AG20443 (cell line): ENCODE measurements at regions not wholly inside any gene's neighbourhood (a gene's known extent, or its start where the extent isn't known, plus 50 kb on each side); places are given as distances from the start of the nearest gene placed in this dataset.
"Not testable (repeated sequence)": the region's sequence is repeated elsewhere in the genome, so short reads cannot be mapped to it uniquely, and the experiment has no call there.

ENCODE experiments used
- DNase-seq: peaks from one replicate; pipeline ENCODE4 v3.0.0; 2012; ENCODE audit warnings: low spot score, mixed read lengths

DNA sequence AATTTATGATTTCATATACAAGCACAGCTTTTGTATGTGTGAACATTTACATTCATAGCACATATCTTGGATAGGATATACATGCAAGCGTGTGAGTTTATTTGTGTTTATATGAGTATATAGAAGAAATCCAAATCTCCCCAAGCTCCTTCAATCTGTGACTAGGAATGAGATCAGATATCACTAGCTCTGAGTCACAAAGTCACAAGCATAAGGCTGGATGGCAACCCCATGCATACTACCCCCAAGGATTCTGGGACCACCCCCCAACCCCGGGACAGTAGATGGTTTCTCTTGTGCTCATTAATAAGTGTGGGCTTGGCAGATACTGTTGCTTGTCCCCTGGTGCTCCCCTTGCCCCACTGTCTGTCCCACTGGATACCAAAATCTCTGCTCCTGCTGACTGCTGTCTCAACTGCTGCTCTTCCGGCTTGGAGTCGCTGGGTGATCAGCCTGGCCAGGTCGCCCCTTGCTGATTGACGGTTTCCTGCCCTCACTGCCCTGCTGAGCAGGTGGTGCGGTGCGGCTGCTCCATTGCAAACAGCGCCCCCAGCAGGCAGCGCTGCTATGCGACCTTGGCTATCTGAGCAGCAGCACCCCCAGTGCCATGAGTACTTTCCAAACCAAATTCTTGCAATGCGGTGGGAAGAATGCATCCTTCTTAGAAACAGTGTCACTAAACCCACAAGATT is 279.4 kb downstream of the CD83 start:
- peak; percentile 27 for DNase-seq

GRCh38 chr6:14397518-14397901 is 279.9 kb downstream of the CD83 start:
- no peak for DNase-seq

- no peak for DNase-seq
Measured at GRCh38 chr6:14398953-14399352, 281.4 kb downstream of the CD83 start.

- no peak for DNase-seq
Measured at GRCh38 chr6:14399635-14400034, 282.1 kb downstream of the CD83 start.

GRCh38 chr6:14401246-14401645 is 283.7 kb downstream of the CD83 start:
- peak; percentile 21 for DNase-seq

- no peak for DNase-seq
Measured at GRCh38 chr6:14406614-14407331, 289.2 kb downstream of the CD83 start.

DNA sequence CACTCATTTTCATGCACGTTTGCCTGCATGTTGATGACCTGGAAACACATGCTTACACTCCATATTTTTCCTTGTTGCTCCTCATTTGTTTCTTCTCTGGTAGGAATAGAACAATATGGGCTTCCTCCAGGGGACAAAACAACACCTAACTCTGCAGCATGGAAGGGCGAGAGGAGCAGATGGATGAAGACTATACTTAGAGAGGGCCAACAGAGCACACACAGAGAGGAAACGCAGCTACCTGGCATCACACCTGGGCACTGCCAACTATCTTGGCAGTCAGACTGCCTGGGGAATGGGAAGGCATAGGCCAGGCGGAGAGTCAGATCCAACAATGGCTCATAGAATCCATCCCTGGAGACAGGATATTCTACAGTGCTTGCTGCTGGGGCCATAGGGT is 290.9 kb downstream of the CD83 start:
- no peak for DNase-seq

- DNase-seq, result peak; percentile 32
Measured at GRCh38 chr6:14412026-14412425, 294.5 kb downstream of the CD83 start.

GRCh38 chr6:14415452-14415851 is 297.9 kb downstream of the CD83 start:
- no peak for DNase-seq

DNA sequence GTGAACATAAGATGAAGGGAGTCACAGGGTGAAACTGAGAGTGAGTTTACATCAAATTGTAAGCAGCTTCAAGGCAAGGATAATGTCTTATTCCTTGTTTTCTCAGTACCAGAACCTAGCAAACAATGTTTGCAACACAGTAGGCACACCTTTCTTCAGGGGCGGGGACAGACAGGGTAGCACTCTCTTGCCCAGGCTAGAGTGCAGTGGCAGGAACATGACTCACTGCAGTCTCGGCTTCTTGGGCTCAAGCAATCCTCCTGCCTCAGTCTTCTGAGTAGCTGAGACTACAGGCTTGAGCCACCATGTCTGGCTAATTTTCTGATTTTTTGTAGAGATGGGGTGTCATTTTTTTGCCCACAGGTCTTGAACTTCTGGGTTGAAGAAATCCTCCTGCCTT is 299.8 kb downstream of the CD83 start:
- DNase-seq, result no peak

DNA sequence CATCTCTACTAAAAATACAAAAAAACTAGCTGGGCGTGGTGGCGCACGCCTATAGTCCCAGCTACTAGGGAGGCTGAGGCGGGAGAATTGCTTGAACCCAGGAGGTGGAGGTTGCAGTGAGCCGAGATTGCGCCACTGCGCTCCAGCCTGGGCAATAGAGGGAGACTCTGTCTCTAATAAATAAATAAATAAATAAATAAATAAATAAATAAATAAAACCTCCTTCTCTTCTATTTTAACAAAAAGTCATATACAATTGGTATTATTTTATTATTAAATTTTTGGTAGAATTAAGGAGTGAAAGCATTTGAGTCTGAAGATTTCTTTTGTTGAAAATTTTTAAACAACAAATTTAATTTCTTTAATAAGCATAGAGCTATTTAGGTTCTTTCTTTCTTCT is 301.7 kb downstream of the CD83 start:
- not testable (repeated sequence) for DNase-seq

GRCh38 chr6:14422061-14422460 is 304.5 kb downstream of the CD83 start:
- no peak for DNase-seq

GRCh38 chr6:14422917-14423316 is 305.3 kb downstream of the CD83 start:
- DNase-seq, result no peak

GRCh38 chr6:14423330-14423729 is 305.8 kb downstream of the CD83 start:
- no peak for DNase-seq

DNA sequence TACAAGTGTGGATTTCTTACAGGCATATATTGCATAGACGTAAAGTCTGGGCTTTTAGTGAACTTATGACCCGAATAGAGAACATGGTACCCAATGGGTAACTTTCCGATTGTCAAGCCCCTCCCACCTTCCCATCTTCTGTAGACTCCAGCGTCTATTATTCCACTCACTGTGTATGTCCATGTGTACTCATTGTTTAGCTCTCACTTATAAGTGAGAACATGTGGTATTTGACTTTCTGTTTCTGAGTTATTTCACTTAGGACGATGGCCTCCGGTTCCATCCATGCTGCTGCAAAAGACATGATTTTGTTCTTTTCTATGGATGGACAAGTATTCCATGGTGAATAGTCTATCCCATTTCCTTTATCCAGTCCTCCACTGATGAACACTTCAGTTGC is 306.4 kb downstream of the CD83 start:
- no peak for DNase-seq

- DNase-seq, result no peak
Measured at GRCh38 chr6:14425805-14426204, 308.2 kb downstream of the CD83 start.

DNA sequence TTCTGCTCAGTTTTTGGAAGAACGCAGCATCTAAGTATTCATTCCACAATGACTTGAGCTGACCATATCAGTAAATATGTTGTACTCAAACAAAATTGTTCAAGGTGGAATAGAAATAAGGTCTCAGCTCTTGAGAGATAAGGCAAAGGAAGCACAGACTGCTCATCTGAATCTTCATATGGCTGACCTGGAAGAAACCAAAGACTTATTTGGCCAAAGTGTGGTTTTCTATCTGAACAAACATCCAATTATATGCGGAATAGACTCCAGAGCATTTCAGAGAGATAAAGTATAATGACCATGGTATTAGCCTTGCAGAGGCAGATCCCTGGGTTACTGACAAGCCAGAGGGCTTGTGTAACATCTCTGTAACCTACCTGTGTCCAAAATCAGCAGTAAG is 308.7 kb downstream of the CD83 start:
- no peak for DNase-seq

DNA sequence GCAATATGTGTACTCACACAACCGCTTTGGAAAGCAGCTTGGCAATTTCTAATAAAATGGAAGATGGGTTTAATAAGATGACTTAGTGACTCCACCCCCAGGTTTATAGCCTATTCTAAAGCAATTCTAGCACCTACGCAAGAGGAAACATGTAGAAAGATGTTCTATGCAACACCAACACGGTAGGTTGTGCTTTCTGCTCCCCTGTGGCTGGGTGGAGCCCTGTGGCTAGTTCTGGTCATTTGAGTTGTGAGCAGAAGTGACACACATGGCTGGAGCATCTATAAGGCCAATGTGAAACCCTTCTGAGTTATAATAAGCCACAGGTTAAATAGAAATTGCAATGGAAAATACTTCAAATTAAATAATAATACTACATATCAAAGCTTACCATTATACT is 310.7 kb downstream of the CD83 start:
- DNase-seq, result no peak

DNA sequence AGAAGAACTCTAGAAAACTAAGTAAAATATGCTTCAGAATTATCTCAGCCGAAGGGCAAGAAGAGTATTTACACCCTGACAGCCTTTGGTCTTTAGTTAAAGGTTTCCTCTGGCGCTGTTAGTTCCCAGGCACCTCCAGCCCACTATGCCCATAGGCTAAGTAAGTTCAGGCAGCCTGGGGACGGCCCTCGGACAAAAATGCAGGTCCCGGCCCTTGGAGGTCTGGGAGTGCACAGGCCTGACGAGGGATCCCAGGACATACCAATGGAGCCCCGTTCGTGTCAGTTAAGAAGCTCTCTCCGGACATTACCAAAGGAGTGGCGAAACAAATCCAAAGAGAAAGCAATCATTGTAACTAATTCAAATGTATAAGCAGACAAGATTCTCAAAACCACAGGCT is 311.8 kb downstream of the CD83 start:
- no peak for DNase-seq

- DNase-seq, result no peak
Measured at GRCh38 chr6:14430218-14430617, 312.6 kb downstream of the CD83 start.

- no peak for DNase-seq
Measured at GRCh38 chr6:14431385-14432330, 314.1 kb downstream of the CD83 start.

- DNase-seq, result no peak
Measured at GRCh38 chr6:14434916-14435690, 317.5 kb downstream of the CD83 start.
